ENCODE measurements at regions not wholly inside any gene's neighbourhood (a gene's known extent, or its start where the extent isn't known, plus 50 kb on each side); places are given as distances from the start of the nearest gene placed in this dataset.

DNA sequence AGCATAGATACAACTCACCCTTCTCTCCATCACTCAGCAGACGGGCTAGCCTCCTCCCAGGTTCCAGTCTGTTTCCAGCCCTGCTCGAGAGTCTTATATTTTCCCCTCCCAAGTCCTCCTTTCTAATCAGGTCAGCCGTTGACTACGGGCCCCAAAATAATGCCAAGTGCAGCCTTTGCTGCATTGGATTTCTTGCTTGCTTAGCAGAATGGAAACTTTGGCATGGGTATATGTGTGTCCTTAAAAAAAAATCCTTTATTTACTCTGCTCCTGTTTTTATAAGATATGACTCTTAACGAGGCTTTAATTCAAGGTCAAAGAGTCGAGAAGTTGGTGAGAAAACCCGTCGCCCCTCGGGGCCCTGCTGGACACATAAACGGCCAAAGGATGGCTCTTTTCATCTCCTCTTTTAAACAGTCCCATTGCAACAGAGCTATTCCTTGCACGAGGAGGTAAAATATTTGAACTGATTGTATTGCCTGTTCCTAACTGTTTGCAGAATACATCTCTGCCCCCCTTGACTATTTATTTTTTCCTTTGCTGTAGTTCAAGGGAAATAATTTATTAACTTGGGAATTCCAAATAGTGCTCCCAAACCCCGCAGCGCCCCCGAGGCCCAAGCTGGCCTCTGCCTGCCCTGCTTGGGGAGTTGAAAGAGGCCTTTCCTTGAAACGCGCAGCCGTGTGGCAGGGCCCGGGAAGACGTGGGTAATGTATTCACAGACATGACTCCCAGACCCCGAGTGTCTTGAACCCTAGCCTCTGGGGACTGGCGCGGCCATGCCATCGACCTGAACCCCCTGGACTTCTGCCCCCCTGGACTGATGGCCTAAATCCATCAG lies 156.5 kb upstream of the MYL2 start:
- DNase-seq (ENCODE audit: low spot score), result no peak

DNA sequence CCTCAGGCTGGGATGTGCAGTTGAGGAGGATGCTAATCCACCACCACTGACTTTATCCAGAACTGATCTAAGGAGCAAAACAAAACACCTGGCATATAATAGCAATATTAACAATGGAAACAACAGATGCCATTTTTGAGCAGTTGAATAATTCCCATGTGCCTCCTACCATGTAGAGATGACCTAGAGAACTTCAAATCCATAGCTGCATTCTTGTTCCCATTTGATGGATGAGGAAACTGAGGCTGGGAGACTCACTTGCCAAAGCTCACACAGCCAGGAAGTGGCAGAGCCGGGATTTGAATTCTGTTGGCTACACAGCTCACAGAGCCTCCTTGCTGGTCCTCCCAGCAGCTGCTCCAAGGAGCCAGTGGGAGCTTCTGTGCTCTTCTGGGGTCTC lies 155.8 kb upstream of the MYL2 start:
- DNase-seq (ENCODE audit: low spot score), result no peak

- DNase-seq (ENCODE audit: low spot score), result no peak
Measured at GRCh38 chr12:111074965-111075364, 154.6 kb upstream of the MYL2 start.

DNA sequence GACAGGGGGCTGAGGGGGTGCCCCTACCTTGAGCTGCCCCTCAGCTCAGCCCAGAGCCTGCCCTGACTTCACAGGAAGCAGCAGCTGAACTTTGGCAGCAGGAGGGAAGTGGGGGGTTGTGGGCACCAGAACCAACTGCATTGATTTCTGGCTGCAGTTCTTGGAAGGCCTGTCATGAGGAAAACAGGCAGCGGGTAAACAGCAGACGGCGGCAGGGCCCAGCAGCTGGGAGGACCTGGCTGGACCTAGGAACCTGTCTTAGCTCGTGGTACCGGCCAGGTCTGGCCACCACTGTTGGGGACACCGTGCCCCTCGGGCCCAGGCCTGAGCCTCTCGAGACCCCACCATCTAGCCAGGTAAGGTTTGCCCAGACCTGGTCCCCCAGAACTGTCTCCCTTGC lies 154.2 kb upstream of the MYL2 start:
- no peak for DNase-seq (ENCODE audit: low spot score)

DNA sequence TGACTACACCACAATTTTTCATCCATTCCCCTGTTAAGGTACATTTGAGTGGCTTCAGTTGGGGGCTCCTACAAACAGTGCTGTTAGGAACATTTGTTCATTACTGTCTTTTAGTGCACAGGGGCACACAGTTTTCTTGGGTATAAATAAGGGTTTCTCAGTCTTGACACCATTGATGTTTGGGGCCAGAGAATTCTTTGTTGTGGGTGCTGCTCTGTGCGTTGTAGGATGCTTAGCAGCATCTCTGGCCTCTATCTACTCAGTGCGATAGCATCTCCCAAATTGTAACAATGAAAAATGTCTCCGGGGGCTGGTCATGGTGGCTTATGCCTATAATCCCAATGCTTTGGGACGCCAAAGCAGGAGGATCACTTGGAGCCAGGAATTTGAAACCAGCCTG lies 153.0 kb upstream of the MYL2 start:
- DNase-seq (ENCODE audit: low spot score), result no peak

- DNase-seq (ENCODE audit: low spot score), result no peak
Measured at GRCh38 chr12:111072299-111072698, 151.9 kb upstream of the MYL2 start.

DNA sequence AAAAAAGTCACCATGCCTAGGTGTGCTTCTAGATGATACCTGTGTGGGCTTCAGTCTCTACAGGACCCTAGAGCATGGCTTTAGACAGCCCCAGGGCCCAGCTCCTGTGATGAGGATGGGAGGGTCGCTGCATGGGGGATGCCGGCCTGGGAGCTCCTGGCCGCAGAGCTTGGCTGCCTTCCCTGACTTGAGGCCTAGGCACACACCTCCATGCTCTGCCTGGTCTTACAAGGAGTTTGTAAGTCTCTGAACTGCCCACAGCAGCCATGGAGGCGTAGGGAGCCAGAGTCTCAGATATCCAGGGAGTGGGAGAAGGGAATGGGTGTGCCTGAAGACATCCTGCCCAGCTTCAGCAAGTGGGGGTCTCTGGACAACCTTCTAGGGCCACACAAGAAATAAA lies 149.5 kb upstream of the MYL2 start:
- no peak for DNase-seq (ENCODE audit: low spot score)

- no peak for DNase-seq (ENCODE audit: low spot score)
Measured at GRCh38 chr12:111068290-111068689, 147.9 kb upstream of the MYL2 start.

DNA sequence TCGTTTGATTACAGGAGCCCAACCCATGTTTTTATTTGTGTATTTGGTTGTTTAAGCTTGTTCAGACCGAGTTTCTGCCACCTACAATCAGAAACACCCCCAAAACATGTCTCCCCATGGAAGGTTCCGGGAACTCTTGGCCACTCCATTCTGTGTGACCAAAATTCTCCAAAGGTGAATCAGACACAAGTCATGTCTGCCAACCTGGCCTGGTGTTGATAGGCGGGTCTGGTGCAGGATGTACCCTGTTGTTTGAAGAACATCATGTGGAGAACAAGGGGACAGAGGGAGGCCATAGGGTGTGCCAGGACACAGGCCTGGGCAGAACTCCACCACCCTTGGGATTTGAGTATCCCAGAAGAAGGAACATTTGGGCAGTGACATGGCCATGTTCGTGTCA lies 147.1 kb upstream of the MYL2 start:
- DNase-seq (ENCODE audit: low spot score), result no peak

DNA sequence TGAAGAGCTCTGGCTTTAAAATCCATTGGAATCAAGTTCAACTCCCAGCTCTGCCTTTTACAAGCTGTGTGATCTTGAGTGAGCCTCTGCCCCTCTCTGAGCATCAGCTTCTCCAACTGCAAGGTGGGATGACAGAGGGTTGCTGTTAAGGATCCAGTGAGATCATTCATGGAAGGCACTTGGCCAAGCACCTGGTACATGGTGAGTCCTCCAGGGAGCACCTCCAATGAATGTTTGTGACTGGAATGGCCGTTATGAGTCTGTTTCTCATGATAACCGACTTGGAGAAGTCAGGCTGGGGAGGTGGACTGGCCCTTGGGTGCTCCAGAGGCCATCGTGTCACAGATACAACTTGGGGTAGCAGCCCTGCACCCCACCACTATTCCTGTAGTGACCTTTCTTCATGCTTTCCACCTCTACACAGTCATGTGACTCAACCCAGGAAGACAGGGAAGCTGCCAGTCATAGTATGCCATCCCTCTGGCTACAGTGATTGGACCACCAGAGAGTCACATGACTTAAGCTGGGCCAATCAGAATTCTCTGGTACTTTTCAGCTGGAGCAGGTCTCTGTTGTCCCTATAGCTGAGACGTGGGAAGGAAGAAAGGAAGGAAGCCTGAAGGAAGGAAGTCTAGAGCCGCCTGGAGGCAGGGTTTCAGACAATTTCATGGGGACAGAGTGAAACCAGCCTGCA lies 146.5 kb upstream of the MYL2 start:
- DNase-seq (ENCODE audit: low spot score), result peak; percentile 22

- no peak for DNase-seq (ENCODE audit: low spot score)
Measured at GRCh38 chr12:111064982-111065381, 144.6 kb upstream of the MYL2 start.

DNA sequence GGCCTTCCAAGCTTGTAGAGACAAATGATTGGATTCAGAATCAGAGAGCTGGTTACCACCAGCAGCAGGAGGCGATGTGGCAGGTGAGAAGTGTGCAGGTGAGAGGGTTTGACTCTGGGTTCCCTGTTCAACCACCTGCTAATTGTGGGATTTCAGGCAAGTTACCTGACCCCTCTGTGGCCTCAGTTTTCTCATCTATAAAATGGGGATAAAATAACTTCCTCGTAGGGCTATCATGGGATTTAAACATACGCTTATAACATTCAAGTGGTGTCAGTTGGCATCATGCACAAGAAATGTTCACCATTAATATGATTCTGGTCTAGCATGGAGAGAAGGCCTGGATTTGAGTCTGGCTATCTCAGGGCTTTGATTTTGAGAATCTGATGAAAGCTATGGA lies 143.8 kb upstream of the MYL2 start:
- no peak for DNase-seq (ENCODE audit: low spot score)

DNA sequence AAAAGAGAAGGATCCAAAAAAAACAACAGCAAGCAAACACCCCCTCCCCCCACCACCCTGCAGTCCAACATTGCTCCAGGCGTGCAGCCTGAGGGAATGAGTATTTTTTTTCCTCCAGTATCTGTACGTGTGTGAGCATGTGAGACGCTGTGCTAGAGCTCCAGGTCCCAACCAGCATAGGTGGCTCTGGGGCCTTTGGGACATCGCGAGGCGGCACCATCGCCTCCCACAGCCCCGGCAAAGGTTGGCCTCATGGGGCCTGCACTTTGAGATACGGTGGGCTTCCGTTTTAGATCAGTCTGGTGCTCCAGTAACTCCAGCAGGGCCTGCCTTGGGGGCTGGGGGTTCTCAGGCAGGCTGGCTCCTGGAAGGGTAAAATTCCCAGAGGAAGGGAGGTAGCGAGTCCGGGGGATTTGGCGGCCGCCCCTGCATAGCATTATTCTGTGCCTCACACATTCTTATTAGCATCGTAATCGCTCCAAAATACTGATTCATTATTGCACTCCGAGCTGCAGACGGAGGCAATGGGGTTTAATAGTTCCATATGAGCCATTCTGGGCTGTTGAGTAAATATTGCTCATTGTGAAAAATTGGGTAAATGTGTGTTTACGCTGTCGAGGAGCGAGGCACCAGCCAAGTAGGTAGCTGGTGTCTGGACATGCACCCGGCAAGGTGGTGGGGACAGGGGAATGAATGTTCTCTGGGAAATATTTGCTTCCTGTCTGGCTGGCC lies 143.1 kb upstream of the MYL2 start:
- no peak for DNase-seq (ENCODE audit: low spot score)

DNA sequence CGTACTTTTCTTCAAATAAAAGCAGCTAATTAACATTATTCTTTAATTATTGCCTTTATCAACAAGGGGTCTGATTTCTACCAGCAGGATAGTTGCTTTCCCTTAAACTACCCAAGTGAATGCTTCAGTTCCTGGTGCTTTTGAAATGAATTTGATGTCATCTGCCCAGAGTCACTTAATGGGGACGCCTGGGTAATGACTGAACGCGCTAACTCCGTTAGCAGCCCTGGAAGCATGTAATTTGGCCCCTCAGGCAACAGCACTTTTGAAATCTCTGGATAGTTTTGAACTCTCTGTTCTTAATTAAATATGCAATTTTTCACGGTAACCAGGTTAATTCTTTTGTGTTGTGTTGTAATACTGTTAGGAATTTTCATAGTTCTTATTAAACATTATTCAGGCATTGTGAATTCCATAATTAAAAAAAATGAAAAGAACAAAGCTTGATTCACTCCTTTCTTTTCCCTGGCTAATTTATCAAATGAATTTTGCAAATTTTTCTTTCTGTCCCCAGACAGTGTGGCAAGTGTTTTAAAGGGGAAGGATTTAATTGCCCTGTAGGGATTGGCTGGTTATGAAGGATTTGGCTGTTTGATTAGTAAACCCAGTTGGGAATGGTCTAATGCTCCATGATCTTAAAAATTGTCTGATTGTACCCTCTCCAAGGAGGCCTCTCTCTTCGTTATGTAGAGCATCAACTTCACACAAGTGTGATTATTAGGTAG lies 137.5 kb upstream of the MYL2 start:
- no peak for DNase-seq (ENCODE audit: low spot score)

DNA sequence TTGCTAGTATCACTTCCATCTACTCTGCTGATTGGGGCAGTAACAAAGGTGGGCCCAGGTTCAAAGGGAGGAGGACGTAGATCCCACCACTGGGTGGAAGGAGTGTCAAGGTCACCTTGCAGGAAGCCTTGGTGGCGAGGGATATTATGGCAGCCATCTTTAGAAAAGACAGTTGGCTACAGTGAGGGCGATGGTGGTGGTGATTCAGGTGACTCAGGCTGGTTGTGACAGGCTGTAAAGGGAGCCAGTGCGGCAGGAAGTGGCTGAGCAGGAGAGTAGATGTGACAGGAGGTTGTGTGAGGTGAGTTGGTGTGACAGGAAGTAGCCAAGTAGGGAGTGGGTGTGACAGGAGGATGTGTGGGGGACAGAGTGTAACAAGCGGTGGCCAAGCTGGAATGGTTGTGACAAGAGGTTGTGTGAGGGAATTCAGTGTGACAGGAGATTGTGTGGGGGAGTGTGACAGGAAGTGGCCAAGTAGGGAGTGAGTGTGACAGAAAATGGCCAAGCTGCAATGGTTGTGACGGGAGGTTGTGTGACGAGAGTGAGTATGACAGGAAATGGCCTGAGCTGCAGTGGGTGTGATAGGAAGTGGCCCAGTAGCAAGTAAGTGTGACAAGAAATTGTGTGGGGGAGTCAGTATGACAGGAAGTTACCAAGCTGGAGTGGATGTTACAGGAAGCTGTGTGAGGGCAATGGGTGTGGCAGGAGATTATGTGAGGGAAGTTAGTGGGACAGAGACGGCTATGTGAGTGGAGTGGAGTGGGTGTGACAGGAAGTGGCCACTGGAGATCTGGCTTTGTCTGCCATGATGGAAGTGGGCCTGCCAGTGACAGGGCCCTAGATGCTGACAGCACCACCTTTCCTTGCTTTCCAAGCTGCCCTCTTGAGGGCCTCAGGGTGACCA lies 136.5 kb upstream of the MYL2 start:
- peak; percentile 18 for DNase-seq (ENCODE audit: low spot score)

DNA sequence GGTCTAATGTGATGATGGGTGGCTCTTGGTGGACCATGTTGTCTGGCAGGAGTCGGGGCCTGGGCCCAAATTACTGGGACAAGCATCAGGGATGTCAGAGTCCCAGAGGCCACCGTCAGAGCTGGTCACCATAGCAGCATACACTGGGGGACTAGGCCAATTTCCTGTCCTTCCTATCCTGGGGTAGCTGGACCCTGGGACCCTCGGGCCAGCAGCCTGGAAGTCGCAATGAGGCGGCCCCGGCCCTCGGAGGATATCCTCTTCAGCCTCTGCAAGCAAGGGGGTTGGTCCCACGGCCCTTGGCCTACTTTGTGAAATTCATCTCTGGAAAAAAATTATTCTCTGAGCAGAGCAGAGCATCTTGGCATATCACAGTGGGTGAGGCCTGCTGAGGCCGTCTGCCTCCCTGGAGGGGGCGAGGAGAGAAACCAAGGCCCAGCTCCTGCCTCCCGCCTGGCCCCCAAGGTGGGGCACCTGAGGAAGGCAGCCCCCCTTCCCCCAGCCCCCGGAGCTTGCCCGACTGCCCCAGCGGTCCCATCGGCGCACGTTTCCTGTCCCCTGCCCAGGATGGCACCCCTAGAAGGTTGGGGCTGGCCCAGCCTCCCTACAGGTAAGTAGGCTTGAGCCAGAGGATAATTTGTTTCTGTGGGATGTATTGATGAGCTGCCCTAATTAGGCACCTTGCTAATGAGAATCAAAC lies 135.0 kb upstream of the MYL2 start:
- no peak for DNase-seq (ENCODE audit: low spot score)

DNA sequence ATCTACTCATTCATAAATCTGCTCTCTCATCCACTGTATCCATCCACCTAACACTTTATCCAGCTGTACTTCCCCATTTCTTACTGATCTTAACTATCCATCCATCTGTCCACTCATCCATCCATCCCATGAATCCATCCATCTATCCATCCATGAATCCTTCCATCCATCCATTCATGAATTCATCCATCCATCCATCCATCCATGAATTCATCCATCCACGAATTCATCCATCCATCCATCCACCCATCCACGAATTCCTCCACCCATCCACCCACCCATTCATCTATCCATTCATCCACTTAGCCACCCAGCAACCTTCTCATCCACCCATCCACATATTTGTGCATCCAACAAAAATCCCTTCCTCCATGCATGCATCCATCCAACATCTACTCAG lies 128.6 kb upstream of the MYL2 start:
- DNase-seq (ENCODE audit: low spot score), result no peak

DNA sequence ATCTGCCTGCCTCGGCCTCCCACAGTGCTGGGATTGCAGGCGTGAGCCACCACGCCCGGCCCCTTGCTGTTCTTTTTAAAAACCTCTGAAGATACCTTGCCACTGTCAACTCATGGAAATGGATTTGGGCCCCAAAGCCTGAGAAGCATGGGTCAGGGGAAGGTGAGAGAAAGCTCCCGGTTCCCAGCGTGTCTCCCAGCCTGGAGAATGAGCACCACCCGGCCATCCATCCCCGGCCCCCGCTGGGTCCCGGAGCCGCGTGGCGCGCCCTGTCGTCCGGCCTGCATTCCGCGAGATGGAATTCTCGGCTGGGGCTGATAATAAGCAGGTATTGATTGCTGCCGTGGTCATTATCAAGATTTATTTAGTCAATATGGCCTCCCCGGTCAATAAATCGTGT lies 126.5 kb upstream of the MYL2 start:
- no peak for DNase-seq (ENCODE audit: low spot score)

GRCh38 chr12:111045941-111046340 lies 125.6 kb upstream of the MYL2 start:
- no peak for DNase-seq (ENCODE audit: low spot score)

DNA sequence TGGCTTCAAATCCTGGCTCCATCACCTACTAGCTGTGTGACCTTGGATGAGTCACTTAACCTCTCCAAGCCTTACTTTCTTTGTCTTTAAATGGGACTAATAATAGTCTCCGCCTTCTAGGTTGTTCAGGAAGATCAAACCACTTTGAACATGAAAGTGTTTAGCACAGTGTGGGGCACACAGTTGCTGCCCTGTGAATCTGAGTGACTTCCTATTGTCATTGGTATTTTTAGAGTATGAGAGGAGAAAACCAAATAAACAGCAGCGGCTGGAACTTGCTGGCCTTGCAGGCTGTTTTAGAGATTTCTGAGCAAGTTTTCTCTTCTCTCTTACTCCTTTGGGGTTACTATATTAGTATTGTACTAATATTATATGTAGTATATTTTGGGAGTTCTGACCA lies 120.7 kb upstream of the MYL2 start:
- DNase-seq (ENCODE audit: low spot score), result no peak

GRCh38 chr12:111040690-111041089 lies 120.3 kb upstream of the MYL2 start:
- DNase-seq (ENCODE audit: low spot score), result no peak
